A673 (cell line): ENCODE measurements at regions not wholly inside any gene's neighbourhood (a gene's known extent, or its start where the extent isn't known, plus 50 kb on each side); places are given as distances from the start of the nearest gene placed in this dataset.

ENCODE experiments used
- CTCF ChIP-seq: fragments of 300-800, 200-600 bp; sonication (generic); conservative IDR thresholded peaks from 2 replicates; pipeline ENCODE4 v1.5.1; 2017; ENCODE audit warnings: low read depth, mild to moderate bottlenecking, antibody characterized with exemption, low read length, moderate library complexity, mixed read lengths
- EZH2 ChIP-seq: fragments of 200-600 bp; sonication (generic); IDR thresholded peaks from 2 replicates; pipeline ENCODE4 v1.6.1; 2017; ENCODE audit warnings: borderline replicate concordance, low read depth, mild to moderate bottlenecking, mixed read lengths, antibody characterized with exemption, low read length; ENCODE audit not compliant: poor library complexity, severe bottlenecking

DNA sequence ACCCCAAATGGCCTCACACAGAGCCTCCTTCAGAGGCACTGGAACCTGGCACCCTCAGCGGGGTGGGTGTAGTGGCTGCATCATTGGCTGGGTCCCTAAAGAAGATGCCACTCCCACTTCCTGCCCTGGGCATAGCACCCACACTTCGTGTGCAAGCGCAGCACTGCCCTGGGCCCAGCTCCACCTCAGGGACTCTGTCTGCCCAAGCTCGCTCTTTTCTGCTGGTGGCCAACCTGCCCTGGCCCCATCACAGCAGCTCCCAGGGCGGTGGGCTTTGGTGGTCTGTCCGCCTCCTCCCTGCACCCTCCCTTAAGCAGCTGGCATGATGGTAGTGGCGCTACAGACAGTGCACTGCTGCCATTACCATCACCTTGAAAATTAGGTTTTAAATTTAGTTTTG is 829.3 kb upstream of the BRINP3 start:
- TF ChIP-seq CTCF (no peak), EZH2 (no peak)
